ENCODE measurements at regions not wholly inside any gene's neighbourhood (a gene's known extent, or its start where the extent isn't known, plus 50 kb on each side); places are given as distances from the start of the nearest gene placed in this dataset.

DNA sequence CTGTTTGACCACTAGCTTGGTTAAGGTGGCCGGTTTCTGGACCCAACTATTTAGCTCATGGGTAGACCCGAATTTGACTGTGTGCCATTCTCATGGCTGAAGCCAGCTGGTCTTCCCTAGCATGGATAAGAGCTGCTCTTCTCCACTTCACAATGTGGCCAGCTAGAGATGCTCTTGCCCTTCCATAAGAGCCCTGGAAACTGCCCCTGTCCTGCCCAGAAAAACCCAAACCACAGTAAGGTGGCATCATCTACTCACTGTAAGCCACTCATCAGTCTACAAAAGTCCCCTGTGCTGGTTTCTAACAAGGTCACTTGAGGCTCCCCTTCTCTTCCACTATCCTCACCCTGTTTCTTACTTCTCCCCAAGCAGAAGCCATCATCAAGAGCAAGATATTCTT, 165.1 kb downstream of the HS3ST2 start:
- peaks cover 5% of the 10 kb centered on the region for H3K9me3 ChIP-seq (ENCODE audit: low read depth)
- H4K20me1 ChIP-seq (ENCODE audit: insufficient read depth, poor library complexity, severe bottlenecking), result no peaks in the 10 kb centered on the region

DNA sequence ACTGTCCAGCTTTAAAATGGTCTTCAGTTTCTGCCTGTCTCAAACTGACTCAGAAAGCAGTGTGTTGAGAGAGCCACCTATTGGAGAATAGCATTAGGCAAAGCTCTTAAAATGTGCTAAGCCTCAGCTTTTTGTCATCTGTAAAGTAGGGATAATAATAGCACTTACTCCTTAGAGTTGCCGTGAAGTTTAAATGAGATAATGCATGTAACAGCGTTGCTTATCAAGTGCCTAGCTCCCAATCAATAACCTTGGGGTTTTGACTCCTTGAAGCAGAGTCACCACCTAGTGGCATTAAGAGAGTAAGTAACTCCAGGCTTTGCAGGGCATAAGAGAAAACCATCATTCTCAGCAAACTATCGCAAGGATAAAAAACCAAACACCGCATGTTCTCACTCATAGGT, 163.3 kb downstream of the HS3ST2 start:
- no peak for DNase-seq (ENCODE audit: low spot score)
- Histone ChIP-seq H3K4me1 (ENCODE audit: insufficient read depth) (no peaks in the 10 kb centered on the region), H3K27ac (no peak overlapping the region), H3K27me3 (no peaks in the 10 kb centered on the region), H4K20me1 (ENCODE audit: insufficient read depth, poor library complexity, severe bottlenecking) (no peaks in the 10 kb centered on the region), H3K79me2 (no peaks in the 10 kb centered on the region), H3K9me2 (replicated peaks; ENCODE audit: insufficient read depth) (no peaks in the 10 kb centered on the region), H2AFZ (no peak overlapping the region), H3K36me3 (replicated peaks; ENCODE audit: insufficient read depth, low read depth) (no peaks in the 10 kb centered on the region), H3K4me3 (no peak overlapping the region), H3K4me2 (no peak overlapping the region), H3K9me3 (ENCODE audit: low read depth) (no peaks in the 10 kb centered on the region)
- no peak for TF ChIP-seq EZH2phosphoT487 (IDR thresholded peaks at IDR 0.05; ENCODE audit: low read depth, severe bottlenecking, unreplicated experiment)
- TF ChIP-seq, protein P1, sequence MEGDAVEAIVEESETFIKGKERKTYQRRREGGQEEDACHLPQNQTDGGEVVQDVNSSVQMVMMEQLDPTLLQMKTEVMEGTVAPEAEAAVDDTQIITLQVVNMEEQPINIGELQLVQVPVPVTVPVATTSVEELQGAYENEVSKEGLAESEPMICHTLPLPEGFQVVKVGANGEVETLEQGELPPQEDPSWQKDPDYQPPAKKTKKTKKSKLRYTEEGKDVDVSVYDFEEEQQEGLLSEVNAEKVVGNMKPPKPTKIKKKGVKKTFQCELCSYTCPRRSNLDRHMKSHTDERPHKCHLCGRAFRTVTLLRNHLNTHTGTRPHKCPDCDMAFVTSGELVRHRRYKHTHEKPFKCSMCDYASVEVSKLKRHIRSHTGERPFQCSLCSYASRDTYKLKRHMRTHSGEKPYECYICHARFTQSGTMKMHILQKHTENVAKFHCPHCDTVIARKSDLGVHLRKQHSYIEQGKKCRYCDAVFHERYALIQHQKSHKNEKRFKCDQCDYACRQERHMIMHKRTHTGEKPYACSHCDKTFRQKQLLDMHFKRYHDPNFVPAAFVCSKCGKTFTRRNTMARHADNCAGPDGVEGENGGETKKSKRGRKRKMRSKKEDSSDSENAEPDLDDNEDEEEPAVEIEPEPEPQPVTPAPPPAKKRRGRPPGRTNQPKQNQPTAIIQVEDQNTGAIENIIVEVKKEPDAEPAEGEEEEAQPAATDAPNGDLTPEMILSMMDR (IDR thresholded peaks at IDR 0.05; ENCODE audit: poor library complexity), result peak; percentile 42
- WGBS (ENCODE audit: low lambda C conversion rate, missing lambda C conversion rate), result 55% methylated on average over 4 of the region's 4 CpGs

More for the DNA sequence above, 165.1 kb downstream of the HS3ST2 start:
- TF ChIP-seq, protein P1 (IDR thresholded peaks at IDR 0.05; ENCODE audit: poor library complexity), result no peak
- no peak for TF ChIP-seq EZH2phosphoT487 (IDR thresholded peaks at IDR 0.05; ENCODE audit: low read depth, severe bottlenecking, unreplicated experiment)
- no peak for TF ChIP-seq EZH2 (IDR thresholded peaks at IDR 0.05; ENCODE audit: borderline replicate concordance)
- H3K9me2 ChIP-seq (replicated peaks; ENCODE audit: insufficient read depth), result no peaks in the 10 kb centered on the region
- H2AFZ ChIP-seq, result no peak overlapping the region
- H3K4me1 ChIP-seq (ENCODE audit: insufficient read depth), result no peaks in the 10 kb centered on the region
- H3K4me2 ChIP-seq, result no peak overlapping the region
- no peak overlapping the region for H3K4me3 ChIP-seq
- WGBS (ENCODE audit: low lambda C conversion rate, missing lambda C conversion rate), result 67% methylated on average over 2 of the region's 2 CpGs
- no peaks in the 10 kb centered on the region for H3K36me3 ChIP-seq (replicated peaks; ENCODE audit: insufficient read depth, low read depth)
- no peaks in the 10 kb centered on the region for H3K79me2 ChIP-seq
- DNase-seq (ENCODE audit: low spot score), result no peak
- no peak overlapping the region for H3K27ac ChIP-seq
- H3K27me3 ChIP-seq, result no peaks in the 10 kb centered on the region

DNA sequence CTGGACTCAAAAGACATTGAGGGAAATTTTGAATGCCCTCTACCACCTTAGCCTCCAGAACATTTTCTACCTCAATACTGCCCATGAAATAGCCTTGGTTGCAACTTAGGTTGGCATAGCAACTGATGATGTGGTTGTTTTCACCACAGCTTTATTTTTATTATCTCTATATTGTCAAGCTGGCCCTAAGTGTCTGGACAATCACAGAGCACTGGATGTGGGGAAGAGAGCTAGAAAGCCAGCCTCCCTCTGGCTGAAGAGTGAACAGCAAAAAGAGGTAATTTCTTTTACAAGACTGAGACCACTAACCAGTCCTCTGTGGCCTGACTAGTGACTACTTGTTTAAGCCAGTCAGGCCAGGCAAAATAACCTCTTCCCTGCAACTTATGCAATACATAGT, 159.6 kb downstream of the HS3ST2 start:
- Histone ChIP-seq H3K79me2 (no peaks in the 10 kb centered on the region), H3K36me3 (replicated peaks; ENCODE audit: insufficient read depth, low read depth) (no peaks in the 10 kb centered on the region), H3K9me2 (replicated peaks; ENCODE audit: insufficient read depth) (no peaks in the 10 kb centered on the region), H3K4me3 (no peak overlapping the region), H3K4me1 (ENCODE audit: insufficient read depth) (no peaks in the 10 kb centered on the region), H3K27ac (no peak overlapping the region), H3K27me3 (no peaks in the 10 kb centered on the region), H3K4me2 (no peak overlapping the region), H4K20me1 (ENCODE audit: insufficient read depth, poor library complexity, severe bottlenecking) (no peaks in the 10 kb centered on the region), H2AFZ (no peak overlapping the region), H3K9me3 (ENCODE audit: low read depth) (no peaks in the 10 kb centered on the region)
- DNase-seq (ENCODE audit: low spot score), result no peak
- TF ChIP-seq EZH2 (IDR thresholded peaks at IDR 0.05; ENCODE audit: borderline replicate concordance) (no peak), EZH2phosphoT487 (IDR thresholded peaks at IDR 0.05; ENCODE audit: low read depth, severe bottlenecking, unreplicated experiment) (no peak)
- TF ChIP-seq, protein P1 (IDR thresholded peaks at IDR 0.05; ENCODE audit: poor library complexity), result no peak

DNA sequence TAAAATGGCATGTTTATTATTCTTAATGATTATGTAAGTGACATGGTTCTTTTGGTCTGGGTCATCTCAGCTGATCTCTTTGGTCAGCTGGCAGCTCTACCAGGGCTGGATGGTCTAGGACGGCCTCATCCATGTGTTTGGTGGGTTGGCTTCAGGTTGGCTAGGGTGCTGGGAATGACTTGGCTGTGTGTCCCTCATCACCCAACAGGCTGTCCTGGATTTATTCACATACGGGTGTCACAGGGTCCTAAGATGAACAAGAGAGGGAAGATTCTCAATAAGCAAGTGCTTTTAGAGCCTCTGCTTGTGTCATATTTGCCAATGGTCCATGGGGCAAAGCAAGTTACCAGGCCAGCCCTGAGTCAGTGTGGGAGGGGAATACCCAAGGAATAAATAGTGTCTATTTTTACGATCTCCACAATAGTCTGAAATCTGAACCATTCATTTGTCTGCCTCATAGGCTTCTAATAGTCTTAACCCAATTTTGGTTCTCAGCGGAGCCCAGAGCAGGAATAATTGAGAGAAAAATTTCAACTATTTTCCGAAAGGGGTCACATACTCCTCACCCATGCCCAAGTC, 157.5 kb downstream of the HS3ST2 start:
- TF ChIP-seq, protein P1 (IDR thresholded peaks at IDR 0.05; ENCODE audit: poor library complexity), result no peak
- TF ChIP-seq EZH2 (IDR thresholded peaks at IDR 0.05; ENCODE audit: borderline replicate concordance) (no peak), EZH2phosphoT487 (IDR thresholded peaks at IDR 0.05; ENCODE audit: low read depth, severe bottlenecking, unreplicated experiment) (no peak)
- Histone ChIP-seq H3K27me3 (no peaks in the 10 kb centered on the region), H3K9me2 (replicated peaks; ENCODE audit: insufficient read depth) (no peaks in the 10 kb centered on the region), H4K20me1 (ENCODE audit: insufficient read depth, poor library complexity, severe bottlenecking) (no peaks in the 10 kb centered on the region), H2AFZ (no peak overlapping the region), H3K4me1 (ENCODE audit: insufficient read depth) (no peaks in the 10 kb centered on the region), H3K27ac (no peak overlapping the region), H3K4me3 (no peak overlapping the region), H3K9me3 (ENCODE audit: low read depth) (no peaks in the 10 kb centered on the region), H3K4me2 (no peak overlapping the region), H3K79me2 (no peaks in the 10 kb centered on the region), H3K36me3 (replicated peaks; ENCODE audit: insufficient read depth, low read depth) (no peaks in the 10 kb centered on the region)
- 93% methylated on average over 5 of the region's 5 CpGs for WGBS (ENCODE audit: low lambda C conversion rate, missing lambda C conversion rate)
- no peak for DNase-seq (ENCODE audit: low spot score)

All from hepatocyte (in vitro differentiated cells).